ENCODE measurements at regions not wholly inside any gene's neighbourhood (a gene's known extent, or its start where the extent isn't known, plus 50 kb on each side); places are given as distances from the start of the nearest gene placed in this dataset.

- Mint-ChIP-seq H3K27me3 (ENCODE audit: low read depth in 2 of 2) (no peaks in the 10 kb centered on the region), H3K4me3 (no peak overlapping the region), H3K9me3 (no peaks in the 10 kb centered on the region), H3K4me1 (peaks cover 26 to 33% of the 10 kb centered on the region in 2 donors), H3K36me3 (no peaks in the 10 kb centered on the region), H3K27ac (no peak overlapping the region)
- intact Hi-C loops (cut with micrococcal nuclease), result no loop called here
- WGBS (ENCODE audit: insufficient coverage), result 9% methylated on average over 1 of the region's 1 CpG
- Histone ChIP-seq H3K4me3 (ENCODE audit: low read length) (no peak overlapping the region), H3K27ac (ENCODE audit: low read length) (no peak overlapping the region), H3K27me3 (ENCODE audit: control insufficient read depth, insufficient read depth, low read length) (no peaks in the 10 kb centered on the region), H3K36me3 (ENCODE audit: control insufficient read depth, insufficient read depth, low read length) (no peaks in the 10 kb centered on the region), H3K4me1 (ENCODE audit: control insufficient read depth, insufficient read depth, low read length) (peaks cover 35% of the 10 kb centered on the region), H3K9me3 (ENCODE audit: control insufficient read depth, insufficient read depth, low read length) (no peaks in the 10 kb centered on the region)
- ATAC-seq, result no peak
- no peak for TF ChIP-seq CTCF (IDR thresholded peaks at IDR 0.05)
- DNase-seq, result no peak
These were observed 206.4 kb downstream of the RHOU start for GRCh38 chr1:228941666-228942065.

- intact Hi-C loops (cut with micrococcal nuclease), result no loop called here
- Histone ChIP-seq H3K9me3 (ENCODE audit: control insufficient read depth, insufficient read depth, low read length) (no peaks in the 10 kb centered on the region), H3K27me3 (ENCODE audit: control insufficient read depth, insufficient read depth, low read length) (no peaks in the 10 kb centered on the region), H3K4me3 (ENCODE audit: low read length) (no peak overlapping the region), H3K27ac (ENCODE audit: low read length) (no peak overlapping the region), H3K36me3 (ENCODE audit: control insufficient read depth, insufficient read depth, low read length) (no peaks in the 10 kb centered on the region), H3K4me1 (ENCODE audit: control insufficient read depth, insufficient read depth, low read length) (peaks cover 19% of the 10 kb centered on the region)
- Mint-ChIP-seq H3K27ac (no peak overlapping the region), H3K9me3 (no peaks in the 10 kb centered on the region), H3K27me3 (ENCODE audit: low read depth in 2 of 2) (no peaks in the 10 kb centered on the region), H3K36me3 (no peaks in the 10 kb centered on the region), H3K4me1 (peaks cover 19 to 20% of the 10 kb centered on the region in 2 donors), H3K4me3 (no peak overlapping the region)
- TF ChIP-seq CTCF (IDR thresholded peaks at IDR 0.05), result no peak
- no peak for DNase-seq
- ATAC-seq, result no peak
- 99% methylated on average over 4 of the region's 4 CpGs for WGBS (ENCODE audit: insufficient coverage)
These were observed 208.2 kb downstream of the RHOU start for GRCh38 chr1:228943436-228943835.

GRCh38 chr1:228944296-228944695 is 209.0 kb downstream of the RHOU start:
- no peaks in the 10 kb centered on the region for H3K9me3 ChIP-seq (ENCODE audit: control insufficient read depth, insufficient read depth, low read length)
- no peaks in the 10 kb centered on the region for H3K36me3 ChIP-seq (ENCODE audit: control insufficient read depth, insufficient read depth, low read length)
- H3K4me1 ChIP-seq (ENCODE audit: control insufficient read depth, insufficient read depth, low read length), result peaks cover 10% of the 10 kb centered on the region
- TF ChIP-seq CTCF (IDR thresholded peaks at IDR 0.05), result no peak
- DNase-seq (no peak), ATAC-seq (no peak)
- no peaks in the 10 kb centered on the region for H3K27me3 ChIP-seq (ENCODE audit: control insufficient read depth, insufficient read depth, low read length)
- WGBS (ENCODE audit: insufficient coverage), result 91% methylated on average over 1 of the region's 2 CpGs
- H3K4me1 Mint-ChIP-seq, result peaks cover 10 to 12% of the 10 kb centered on the region in 2 donors
- H3K4me3 Mint-ChIP-seq, result no peak overlapping the region
- H3K27ac ChIP-seq (ENCODE audit: low read length), result no peak overlapping the region
- H3K9me3 Mint-ChIP-seq, result no peaks in the 10 kb centered on the region
- H3K36me3 Mint-ChIP-seq, result no peaks in the 10 kb centered on the region
- no peak overlapping the region for H3K27ac Mint-ChIP-seq
- no peak overlapping the region for H3K4me3 ChIP-seq (ENCODE audit: low read length)
- H3K27me3 Mint-ChIP-seq (ENCODE audit: low read depth in 2 of 2), result no peaks in the 10 kb centered on the region
- intact Hi-C loops (cut with micrococcal nuclease), result no loop called here

GRCh38 chr1:228944935-228945371 is 209.7 kb downstream of the RHOU start:
- ATAC-seq, result peak in 1 of 3 donors; percentile 15
- no peaks in the 10 kb centered on the region for H3K27me3 Mint-ChIP-seq (ENCODE audit: low read depth in 2 of 2)
- intact Hi-C loops (cut with micrococcal nuclease), result no loop called here

More at GRCh38 chr1:228944935-228945371, 209.7 kb downstream of the RHOU start:
- 86% methylated on average over 4 of the region's 5 CpGs for WGBS (ENCODE audit: insufficient coverage)
- no peak for DNase-seq
- no peak for TF ChIP-seq CTCF (IDR thresholded peaks at IDR 0.05)
- H3K27ac Mint-ChIP-seq, result no peak overlapping the region
- no peaks in the 10 kb centered on the region for H3K9me3 Mint-ChIP-seq
- no peaks in the 10 kb centered on the region for H3K36me3 Mint-ChIP-seq
- no peak overlapping the region for H3K4me3 Mint-ChIP-seq
- no peaks in the 10 kb centered on the region for H3K9me3 ChIP-seq (ENCODE audit: control insufficient read depth, insufficient read depth, low read length)
- no peaks in the 10 kb centered on the region for H3K27me3 ChIP-seq (ENCODE audit: control insufficient read depth, insufficient read depth, low read length)
- H3K36me3 ChIP-seq (ENCODE audit: control insufficient read depth, insufficient read depth, low read length), result no peaks in the 10 kb centered on the region
- H3K4me1 ChIP-seq (ENCODE audit: control insufficient read depth, insufficient read depth, low read length), result peaks cover 6% of the 10 kb centered on the region
- no peak overlapping the region for H3K27ac ChIP-seq (ENCODE audit: low read length)
- no peak overlapping the region for H3K4me3 ChIP-seq (ENCODE audit: low read length)
- H3K4me1 Mint-ChIP-seq, result peaks cover 4 to 5% of the 10 kb centered on the region in 2 donors
